Sigmoid colon (tissue), 4 donors: ENCODE measurements at regions not wholly inside any gene's neighbourhood (a gene's known extent, or its start where the extent isn't known, plus 50 kb on each side); places are given as distances from the start of the nearest gene placed in this dataset.

Experiments used
- EP300 ChIP-seq, 4 donors: sonication (generic); formaldehyde crosslinking; IDR thresholded peaks; one replicate each; pipeline ENCODE4 v1.6.1; 2017; ENCODE audit warnings: antibody characterized with exemption in 4 of 4
- POLR2A ChIP-seq, 2 donors: fragments of 450-650 bp; IDR thresholded peaks; one replicate each; pipeline ENCODE4 v1.6.1; 2016; ENCODE audit warnings: antibody characterized with exemption in 2 of 2, mild to moderate bottlenecking in 2 of 2, moderate library complexity in 2 of 2
- TF ChIP-seq, protein P1 (sequence below), 4 experiments: fragments of 450-650 bp in 3 of 4; fragments of 200-600 bp in 1 of 4; IDR thresholded peaks; one replicate each; pipeline ENCODE4 v1.5.1; 2016 to 2019; ENCODE audit warnings: antibody characterized with exemption in 4 of 4, mild to moderate bottlenecking in 3 of 4, moderate library complexity in 2 of 4

DNA sequence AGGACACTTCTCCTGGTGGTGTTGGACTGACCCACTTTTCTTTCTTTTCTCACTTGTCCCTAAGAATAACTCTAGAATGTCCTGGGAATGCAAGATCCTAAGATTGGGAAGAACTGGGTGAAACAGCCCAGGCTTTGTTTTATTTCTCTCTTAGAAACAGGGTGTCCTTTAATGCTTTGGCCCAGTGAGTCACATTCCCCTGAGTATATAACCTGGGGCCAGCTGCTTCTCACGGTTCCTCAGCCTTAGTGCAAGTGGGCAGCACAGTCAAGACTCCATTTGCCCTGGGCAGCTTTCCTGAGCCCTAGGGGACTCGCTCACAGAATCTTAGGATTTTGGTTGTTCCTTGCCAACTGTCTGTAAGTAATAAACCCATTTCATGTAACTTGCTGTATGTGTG is 355.0 kb downstream of the DSC3 start:
- TF ChIP-seq, protein P1, sequence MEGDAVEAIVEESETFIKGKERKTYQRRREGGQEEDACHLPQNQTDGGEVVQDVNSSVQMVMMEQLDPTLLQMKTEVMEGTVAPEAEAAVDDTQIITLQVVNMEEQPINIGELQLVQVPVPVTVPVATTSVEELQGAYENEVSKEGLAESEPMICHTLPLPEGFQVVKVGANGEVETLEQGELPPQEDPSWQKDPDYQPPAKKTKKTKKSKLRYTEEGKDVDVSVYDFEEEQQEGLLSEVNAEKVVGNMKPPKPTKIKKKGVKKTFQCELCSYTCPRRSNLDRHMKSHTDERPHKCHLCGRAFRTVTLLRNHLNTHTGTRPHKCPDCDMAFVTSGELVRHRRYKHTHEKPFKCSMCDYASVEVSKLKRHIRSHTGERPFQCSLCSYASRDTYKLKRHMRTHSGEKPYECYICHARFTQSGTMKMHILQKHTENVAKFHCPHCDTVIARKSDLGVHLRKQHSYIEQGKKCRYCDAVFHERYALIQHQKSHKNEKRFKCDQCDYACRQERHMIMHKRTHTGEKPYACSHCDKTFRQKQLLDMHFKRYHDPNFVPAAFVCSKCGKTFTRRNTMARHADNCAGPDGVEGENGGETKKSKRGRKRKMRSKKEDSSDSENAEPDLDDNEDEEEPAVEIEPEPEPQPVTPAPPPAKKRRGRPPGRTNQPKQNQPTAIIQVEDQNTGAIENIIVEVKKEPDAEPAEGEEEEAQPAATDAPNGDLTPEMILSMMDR (IDR thresholded peaks at IDR 0.05) = no peak
- TF ChIP-seq EP300 (IDR thresholded peaks at IDR 0.05) (no peak), POLR2A (IDR thresholded peaks at IDR 0.05) (no peak)
